ENCODE measurements at regions not wholly inside any gene's neighbourhood (a gene's known extent, or its start where the extent isn't known, plus 50 kb on each side); places are given as distances from the start of the nearest gene placed in this dataset.

- Histone ChIP-seq H3K4me3 (ENCODE audit: low read depth, low read length) (no peak overlapping the region), H3K79me2 (ENCODE audit: control insufficient read depth, insufficient read depth, low read length, unreplicated experiment) (no peaks in the 10 kb centered on the region), H3K27ac (ENCODE audit: low read depth, low read length) (no peak overlapping the region), H3K27me3 (ENCODE audit: insufficient read depth, low read length) (peaks cover 34% of the 10 kb centered on the region), H3K36me3 (ENCODE audit: insufficient read depth, low read length) (no peaks in the 10 kb centered on the region), H2AFZ (ENCODE audit: low read length, unreplicated experiment) (no peak overlapping the region), H3K4me1 (ENCODE audit: control insufficient read depth, insufficient read depth, low read length, unreplicated experiment) (no peaks in the 10 kb centered on the region)
Measured at GRCh38 chr7:132053871-132054270, 497.4 kb upstream of the PODXL start.

GRCh38 chr7:132051311-132051710 lies 494.9 kb upstream of the PODXL start:
- Histone ChIP-seq H3K79me2 (ENCODE audit: control insufficient read depth, insufficient read depth, low read length, unreplicated experiment) (no peaks in the 10 kb centered on the region), H2AFZ (ENCODE audit: low read length, unreplicated experiment) (no peak overlapping the region), H3K4me1 (ENCODE audit: control insufficient read depth, insufficient read depth, low read length, unreplicated experiment) (no peaks in the 10 kb centered on the region), H3K27me3 (ENCODE audit: insufficient read depth, low read length) (peaks cover 45% of the 10 kb centered on the region), H3K27ac (ENCODE audit: low read depth, low read length) (no peak overlapping the region), H3K36me3 (ENCODE audit: insufficient read depth, low read length) (no peaks in the 10 kb centered on the region), H3K4me3 (ENCODE audit: low read depth, low read length) (no peak overlapping the region)

DNA sequence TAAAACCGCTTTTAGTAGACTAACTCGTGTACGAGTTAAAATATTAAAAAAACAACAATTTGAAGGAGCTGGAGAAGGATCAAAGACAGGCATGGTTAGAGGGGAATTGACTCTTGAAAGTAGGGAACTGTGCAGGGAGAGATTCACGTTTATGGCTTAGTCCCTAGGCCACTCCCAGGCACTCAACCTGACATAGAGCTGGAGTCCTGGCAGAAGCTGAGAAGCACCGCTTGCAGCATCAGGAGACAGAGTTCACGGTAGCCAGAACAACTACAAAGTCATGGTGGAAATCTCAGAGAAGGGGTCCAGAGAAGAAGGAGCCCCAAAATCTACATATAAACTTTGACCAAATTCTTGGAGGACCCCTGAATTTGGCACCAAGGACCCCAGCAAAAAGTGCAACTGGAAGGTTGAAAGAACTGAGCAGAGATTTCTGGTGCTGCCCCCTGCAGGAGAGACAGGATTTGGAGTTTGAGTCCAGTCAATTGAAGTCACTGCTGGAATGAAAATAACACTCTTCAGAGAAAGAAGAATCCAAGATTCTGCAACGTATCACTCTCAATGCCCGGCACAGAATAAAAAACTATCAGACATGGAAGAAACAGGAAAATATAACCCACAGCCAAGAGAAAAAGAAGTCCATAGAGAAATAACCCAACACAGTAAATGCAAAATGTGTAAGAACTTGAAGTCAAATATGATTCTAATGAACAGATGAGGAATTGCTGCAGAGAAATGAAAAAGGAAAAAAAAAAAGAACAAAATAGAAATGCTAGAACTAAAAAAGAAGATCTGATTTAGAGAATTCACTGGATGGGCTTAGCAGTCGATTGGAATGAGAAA lies 493.3 kb upstream of the PODXL start:
- H3K4me1 ChIP-seq (ENCODE audit: control insufficient read depth, insufficient read depth, low read length, unreplicated experiment): no peaks in the 10 kb centered on the region
- H3K4me3 ChIP-seq (ENCODE audit: low read depth, low read length): no peak overlapping the region
- no peaks in the 10 kb centered on the region for H3K36me3 ChIP-seq (ENCODE audit: insufficient read depth, low read length)
- H3K27me3 ChIP-seq (ENCODE audit: insufficient read depth, low read length): peaks cover 37% of the 10 kb centered on the region
- H2AFZ ChIP-seq (ENCODE audit: low read length, unreplicated experiment): no peak overlapping the region
- no peak overlapping the region for H3K27ac ChIP-seq (ENCODE audit: low read depth, low read length)
- H3K79me2 ChIP-seq (ENCODE audit: control insufficient read depth, insufficient read depth, low read length, unreplicated experiment): no peaks in the 10 kb centered on the region

DNA sequence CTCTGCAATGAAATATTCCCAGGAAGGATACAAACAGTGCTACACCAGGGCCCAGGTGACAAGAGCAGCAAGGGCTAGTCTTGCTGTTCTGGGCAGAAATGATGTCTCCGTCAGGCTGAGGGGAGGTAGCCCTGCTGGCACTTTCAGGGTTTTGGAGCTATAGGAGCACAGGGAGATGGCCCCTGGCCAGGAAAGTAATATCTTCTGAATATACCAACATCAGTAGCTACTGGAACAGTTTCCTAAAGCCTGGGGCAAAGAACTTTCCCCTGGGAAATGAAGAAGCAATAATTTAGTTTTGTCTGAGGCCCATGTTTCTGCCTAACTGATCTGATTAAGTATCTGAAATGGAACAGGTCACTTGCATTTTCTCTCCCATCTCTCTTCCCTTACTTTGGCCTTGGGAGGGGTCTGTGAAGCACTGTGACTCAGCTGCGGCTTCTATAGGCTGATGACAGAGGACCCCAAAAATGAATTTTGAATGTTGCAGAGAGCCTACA lies 489.1 kb upstream of the PODXL start:
- no peak overlapping the region for H2AFZ ChIP-seq (ENCODE audit: low read length, unreplicated experiment)

GRCh38 chr7:132045002-132045401 lies 488.6 kb upstream of the PODXL start:
- Histone ChIP-seq H3K27me3 (ENCODE audit: insufficient read depth, low read length) (peaks cover 21% of the 10 kb centered on the region), H3K36me3 (ENCODE audit: insufficient read depth, low read length) (no peaks in the 10 kb centered on the region), H3K79me2 (ENCODE audit: control insufficient read depth, insufficient read depth, low read length, unreplicated experiment) (no peaks in the 10 kb centered on the region), H3K4me3 (ENCODE audit: low read depth, low read length) (no peak overlapping the region), H3K27ac (ENCODE audit: low read depth, low read length) (no peak overlapping the region), H2AFZ (ENCODE audit: low read length, unreplicated experiment) (no peak overlapping the region), H3K4me1 (ENCODE audit: control insufficient read depth, insufficient read depth, low read length, unreplicated experiment) (no peaks in the 10 kb centered on the region)

More for the DNA sequence above, 489.1 kb upstream of the PODXL start:
- Histone ChIP-seq H3K4me1 (ENCODE audit: control insufficient read depth, insufficient read depth, low read length, unreplicated experiment) (no peaks in the 10 kb centered on the region), H3K36me3 (ENCODE audit: insufficient read depth, low read length) (no peaks in the 10 kb centered on the region), H3K27ac (ENCODE audit: low read depth, low read length) (no peak overlapping the region), H3K4me3 (ENCODE audit: low read depth, low read length) (no peak overlapping the region), H3K79me2 (ENCODE audit: control insufficient read depth, insufficient read depth, low read length, unreplicated experiment) (no peaks in the 10 kb centered on the region), H3K27me3 (ENCODE audit: insufficient read depth, low read length) (peaks cover 23% of the 10 kb centered on the region)

DNA sequence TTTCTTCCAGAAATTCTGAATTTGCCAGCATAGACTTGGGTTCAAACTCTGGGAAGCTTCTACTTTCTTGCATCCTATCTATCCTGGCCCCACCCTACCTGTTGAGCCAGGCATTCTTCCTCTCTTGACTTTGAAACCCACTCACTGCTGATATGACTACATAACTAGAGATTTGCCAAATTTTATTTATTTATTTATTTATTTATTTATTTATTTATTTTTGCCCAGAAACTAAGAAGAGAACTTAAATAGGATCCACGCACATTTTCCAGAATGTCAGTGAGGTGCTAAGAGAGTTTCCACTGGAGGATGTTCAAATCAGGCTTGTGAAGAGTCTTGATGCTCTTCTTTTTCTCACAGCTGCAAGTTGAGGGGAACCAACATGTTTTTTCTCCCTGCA lies 487.8 kb upstream of the PODXL start:
- Histone ChIP-seq H3K36me3 (ENCODE audit: insufficient read depth, low read length) (no peaks in the 10 kb centered on the region), H3K27ac (ENCODE audit: low read depth, low read length) (no peak overlapping the region), H3K4me1 (ENCODE audit: control insufficient read depth, insufficient read depth, low read length, unreplicated experiment) (no peaks in the 10 kb centered on the region), H3K27me3 (ENCODE audit: insufficient read depth, low read length) (peaks cover 18% of the 10 kb centered on the region), H3K4me3 (ENCODE audit: low read depth, low read length) (no peak overlapping the region), H2AFZ (ENCODE audit: low read length, unreplicated experiment) (no peak overlapping the region), H3K79me2 (ENCODE audit: control insufficient read depth, insufficient read depth, low read length, unreplicated experiment) (no peaks in the 10 kb centered on the region)

- Histone ChIP-seq H3K79me2 (ENCODE audit: control insufficient read depth, insufficient read depth, low read length, unreplicated experiment) (no peaks in the 10 kb centered on the region), H3K36me3 (ENCODE audit: insufficient read depth, low read length) (no peaks in the 10 kb centered on the region), H2AFZ (ENCODE audit: low read length, unreplicated experiment) (no peak overlapping the region), H3K4me1 (ENCODE audit: control insufficient read depth, insufficient read depth, low read length, unreplicated experiment) (no peaks in the 10 kb centered on the region), H3K27me3 (ENCODE audit: insufficient read depth, low read length) (peaks cover 5% of the 10 kb centered on the region; the same call in 1 of the 2 replicates), H3K4me3 (ENCODE audit: low read depth, low read length) (no peak overlapping the region), H3K27ac (ENCODE audit: low read depth, low read length) (no peak overlapping the region)
Measured at GRCh38 chr7:132041108-132041507, 484.7 kb upstream of the PODXL start.

- H3K4me1 ChIP-seq (ENCODE audit: control insufficient read depth, insufficient read depth, low read length, unreplicated experiment): no peaks in the 10 kb centered on the region
- no peaks in the 10 kb centered on the region for H3K36me3 ChIP-seq (ENCODE audit: insufficient read depth, low read length)
- H3K4me3 ChIP-seq (ENCODE audit: low read depth, low read length): no peak overlapping the region
- H3K79me2 ChIP-seq (ENCODE audit: control insufficient read depth, insufficient read depth, low read length, unreplicated experiment): no peaks in the 10 kb centered on the region
- H3K27me3 ChIP-seq (ENCODE audit: insufficient read depth, low read length): no peaks in the 10 kb centered on the region; the same call in 1 of the 2 replicates
- H2AFZ ChIP-seq (ENCODE audit: low read length, unreplicated experiment): no peak overlapping the region
- H3K27ac ChIP-seq (ENCODE audit: low read depth, low read length): no peak overlapping the region
Measured at GRCh38 chr7:132035517-132036362, 479.3 kb upstream of the PODXL start.

- H3K4me1 ChIP-seq (ENCODE audit: control insufficient read depth, insufficient read depth, low read length, unreplicated experiment): no peaks in the 10 kb centered on the region
- H3K27ac ChIP-seq (ENCODE audit: low read depth, low read length): no peak overlapping the region
- no peak overlapping the region for H3K4me3 ChIP-seq (ENCODE audit: low read depth, low read length)
Measured at GRCh38 chr7:132034748-132035416, 478.5 kb upstream of the PODXL start.

GRCh38 chr7:132030883-132031282 lies 474.5 kb upstream of the PODXL start:
- no peaks in the 10 kb centered on the region for H3K27me3 ChIP-seq (ENCODE audit: insufficient read depth, low read length)
- H3K27ac ChIP-seq (ENCODE audit: low read depth, low read length): no peak overlapping the region
- H3K79me2 ChIP-seq (ENCODE audit: control insufficient read depth, insufficient read depth, low read length, unreplicated experiment): no peaks in the 10 kb centered on the region
- no peaks in the 10 kb centered on the region for H3K4me1 ChIP-seq (ENCODE audit: control insufficient read depth, insufficient read depth, low read length, unreplicated experiment)
- H2AFZ ChIP-seq (ENCODE audit: low read length, unreplicated experiment): no peak overlapping the region
- no peaks in the 10 kb centered on the region for H3K36me3 ChIP-seq (ENCODE audit: insufficient read depth, low read length)
- no peak overlapping the region for H3K4me3 ChIP-seq (ENCODE audit: low read depth, low read length)

More at GRCh38 chr7:132034748-132035416, 478.5 kb upstream of the PODXL start:
- no peaks in the 10 kb centered on the region for H3K79me2 ChIP-seq (ENCODE audit: control insufficient read depth, insufficient read depth, low read length, unreplicated experiment)
- no peak overlapping the region for H2AFZ ChIP-seq (ENCODE audit: low read length, unreplicated experiment)
- H3K27me3 ChIP-seq (ENCODE audit: insufficient read depth, low read length): no peaks in the 10 kb centered on the region; the same call in 1 of the 2 replicates
- no peaks in the 10 kb centered on the region for H3K36me3 ChIP-seq (ENCODE audit: insufficient read depth, low read length)

Measured in ACC112 (cell line).